GM19238 (cell line): ENCODE measurements at regions not wholly inside any gene's neighbourhood (a gene's known extent, or its start where the extent isn't known, plus 50 kb on each side); places are given as distances from the start of the nearest gene placed in this dataset.

ENCODE experiments used
- DNase-seq: peaks from one replicate; pipeline ENCODE4 v3.0.0; 2011; ENCODE audit warnings: low spot score; ENCODE audit not compliant: insufficient read length

DNA sequence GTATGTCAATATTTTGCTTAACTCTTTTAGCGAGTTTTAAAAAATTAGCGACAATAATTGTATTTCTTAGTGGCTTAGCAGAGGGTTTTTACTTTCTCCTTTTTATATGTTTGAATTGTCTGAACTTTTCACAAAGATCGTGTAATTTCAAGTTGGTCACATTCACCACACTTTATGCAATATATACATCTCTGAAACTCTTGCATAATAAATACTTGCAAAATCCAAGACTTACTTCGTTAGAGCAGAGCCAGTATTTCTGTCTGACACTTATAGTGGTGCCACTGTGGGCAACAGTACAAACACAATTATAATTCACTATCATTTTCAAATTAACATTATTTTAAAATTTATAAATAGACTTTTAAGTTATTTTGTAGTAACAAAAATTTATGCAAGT, 62.0 kb downstream of the SUCNR1 start:
- no peak for DNase-seq

- no peak for DNase-seq
Measured at GRCh38 chr3:151940481-151940880, 67.0 kb downstream of the SUCNR1 start.

DNA sequence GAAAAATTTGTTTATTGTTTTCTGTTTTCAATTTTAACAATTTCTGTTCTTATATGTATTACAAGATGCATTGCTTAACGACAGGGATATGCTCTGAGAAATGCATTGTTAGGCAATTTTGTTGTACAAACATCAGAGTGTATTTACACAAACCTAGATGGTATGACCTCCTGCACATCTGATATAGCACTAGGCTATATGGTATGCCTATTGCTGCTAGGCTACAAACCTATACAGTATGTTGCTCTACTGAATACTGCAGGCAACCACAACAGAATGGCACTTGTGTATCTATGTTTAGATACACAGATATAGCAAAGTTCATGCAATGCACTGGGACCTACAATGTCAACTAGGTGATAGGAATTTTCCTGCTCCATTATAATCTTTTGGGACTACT, 70.1 kb downstream of the SUCNR1 start:
- DNase-seq, result no peak

DNA sequence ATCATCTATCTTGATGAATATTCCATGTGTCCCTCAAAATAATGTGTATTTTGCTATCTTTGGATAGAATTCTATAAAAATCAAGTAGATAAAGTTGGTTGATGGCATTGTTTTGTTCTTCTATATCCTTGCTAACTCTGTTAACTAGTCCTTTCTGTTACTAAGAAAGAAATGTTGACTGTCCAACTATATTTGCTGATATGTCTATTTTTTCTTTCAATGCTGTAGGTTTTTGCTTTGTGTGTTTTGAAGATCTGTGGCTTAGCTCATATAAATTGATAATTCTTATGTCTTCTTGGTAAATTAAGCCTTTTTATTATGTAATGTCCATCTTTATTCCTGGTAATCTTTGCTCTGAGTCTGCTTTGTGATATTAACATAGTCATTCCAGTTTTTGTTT, 70.9 kb downstream of the SUCNR1 start:
- DNase-seq, result no peak

GRCh38 chr3:151946606-151947005, 73.2 kb downstream of the SUCNR1 start:
- no peak for DNase-seq

DNA sequence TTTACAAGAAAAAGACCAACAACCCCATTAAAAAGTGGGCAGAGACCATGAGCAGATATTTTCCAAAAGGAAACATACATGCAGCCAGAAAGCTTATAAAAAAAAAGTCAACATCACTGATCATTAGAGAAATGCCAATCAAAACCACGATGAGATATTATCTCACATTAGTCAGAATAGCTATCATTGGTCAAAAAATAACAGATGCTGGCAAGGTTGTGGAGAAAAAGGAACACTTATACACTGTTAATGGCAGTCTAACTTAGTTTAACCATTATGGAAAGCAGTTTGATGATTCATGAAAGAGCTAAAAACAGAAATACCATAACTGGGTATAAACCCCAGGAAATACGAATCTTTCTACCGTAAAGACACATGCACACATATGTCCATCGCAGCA, 76.3 kb downstream of the SUCNR1 start:
- no peak for DNase-seq

- no peak for DNase-seq
Measured at GRCh38 chr3:151955356-151955755, 81.9 kb downstream of the SUCNR1 start.

DNA sequence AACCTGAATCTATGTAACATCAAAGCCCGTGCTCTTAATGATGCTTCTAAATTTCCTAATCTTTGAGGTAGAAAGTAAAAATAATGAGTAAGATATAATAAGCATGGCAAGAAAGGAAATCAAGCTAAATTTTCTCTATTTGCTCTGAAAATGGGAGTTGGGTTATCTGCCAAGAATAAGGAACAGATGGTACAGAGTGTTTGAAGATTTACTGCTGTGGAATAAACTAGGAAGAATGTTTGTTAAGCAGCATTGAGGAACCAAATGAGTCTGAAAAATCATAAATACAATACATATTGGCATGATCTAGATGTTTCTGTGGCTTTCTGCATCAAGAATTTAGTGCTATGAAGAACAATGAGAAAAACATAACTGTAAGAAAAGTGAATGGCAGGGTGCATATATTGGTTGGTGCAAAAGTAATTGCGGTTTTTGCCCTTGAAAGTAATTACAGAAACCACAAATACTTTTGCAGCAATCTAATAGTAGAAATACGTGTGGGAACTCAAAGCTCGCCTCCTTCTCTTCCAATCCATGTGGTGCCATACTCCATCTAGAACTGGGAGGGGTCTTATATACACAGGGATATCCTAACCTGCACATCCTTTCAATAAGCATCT, 87.6 kb downstream of the SUCNR1 start:
- DNase-seq, result no peak

- no peak for DNase-seq
Measured at GRCh38 chr3:151962352-151962751, 88.9 kb downstream of the SUCNR1 start.

- no peak for DNase-seq
Measured at GRCh38 chr3:151962912-151963311, 89.5 kb downstream of the SUCNR1 start.

DNA sequence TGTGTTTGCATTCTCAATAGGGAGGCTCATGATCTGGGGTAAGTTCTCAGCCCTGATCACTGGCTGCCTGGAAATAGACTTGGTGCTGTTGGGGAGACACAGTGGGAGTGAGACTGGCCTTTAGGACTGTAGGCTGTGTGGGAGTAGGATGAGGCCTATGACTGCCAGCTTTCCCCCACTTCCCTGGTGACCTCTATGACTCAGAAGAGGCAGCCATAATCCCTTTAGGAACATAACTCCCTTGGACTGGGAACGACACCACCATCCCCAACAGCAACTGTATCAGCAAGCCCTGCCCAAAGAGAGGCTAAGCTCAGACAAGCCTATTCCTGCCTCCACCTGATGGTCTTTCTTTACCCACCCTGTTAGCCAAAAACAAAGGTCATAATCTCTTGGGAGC, 91.3 kb downstream of the SUCNR1 start:
- no peak for DNase-seq

DNA sequence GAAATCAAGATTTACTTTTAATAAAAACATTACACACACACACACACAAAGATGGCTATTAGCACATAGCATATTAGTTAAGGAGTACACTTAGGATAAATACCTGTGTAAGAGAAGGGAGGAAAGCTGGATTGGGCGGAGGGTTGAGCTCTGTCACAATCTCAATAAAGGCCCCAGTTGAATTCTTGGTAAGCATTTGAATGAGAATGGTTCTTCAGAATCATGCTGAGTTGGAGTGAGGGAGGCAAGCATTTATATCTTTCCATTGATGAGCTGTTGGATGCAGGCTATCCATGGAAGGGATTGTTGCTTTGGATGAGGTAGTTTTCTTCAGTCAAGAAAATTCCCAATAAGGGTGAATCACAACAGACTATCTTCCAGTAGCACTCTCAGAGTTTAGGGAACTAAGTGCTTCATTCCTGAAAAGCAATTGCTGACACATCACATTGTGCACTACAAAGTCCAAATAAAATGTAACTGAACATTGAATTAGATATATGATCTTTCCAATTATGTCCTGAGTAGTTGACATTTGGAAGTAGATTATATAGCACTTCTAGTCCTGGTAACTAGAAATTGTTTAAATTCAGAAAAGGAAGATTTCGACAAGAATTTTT, 95.7 kb downstream of the SUCNR1 start:
- DNase-seq, result no peak

- no peak for DNase-seq
Measured at GRCh38 chr3:151971814-151972579, 98.6 kb downstream of the SUCNR1 start.

DNA sequence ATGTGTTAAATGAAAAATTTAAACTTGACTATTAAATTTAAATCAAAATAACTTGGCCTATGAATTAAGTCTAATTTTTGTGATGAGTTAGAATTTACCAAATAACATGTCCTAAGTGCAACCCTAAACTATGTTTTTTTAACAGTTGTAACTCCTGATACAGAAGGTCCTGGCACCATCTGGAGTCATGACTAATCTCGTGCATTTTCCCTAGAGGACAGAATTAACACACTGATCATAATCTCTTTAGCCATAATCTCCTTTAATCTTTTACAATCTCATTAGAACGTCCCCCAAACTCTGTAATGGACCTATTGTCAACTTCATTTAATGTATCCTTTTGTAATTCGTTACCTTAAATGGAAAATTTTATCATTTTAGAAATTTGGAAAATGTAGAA, 100.6 kb downstream of the SUCNR1 start:
- no peak for DNase-seq

GRCh38 chr3:151976211-151977050, 103.0 kb downstream of the SUCNR1 start:
- DNase-seq, result no peak

GRCh38 chr3:151979906-151980305, 106.5 kb downstream of the SUCNR1 start:
- no peak for DNase-seq

GRCh38 chr3:151983538-151983937, 110.1 kb downstream of the SUCNR1 start:
- no peak for DNase-seq

DNA sequence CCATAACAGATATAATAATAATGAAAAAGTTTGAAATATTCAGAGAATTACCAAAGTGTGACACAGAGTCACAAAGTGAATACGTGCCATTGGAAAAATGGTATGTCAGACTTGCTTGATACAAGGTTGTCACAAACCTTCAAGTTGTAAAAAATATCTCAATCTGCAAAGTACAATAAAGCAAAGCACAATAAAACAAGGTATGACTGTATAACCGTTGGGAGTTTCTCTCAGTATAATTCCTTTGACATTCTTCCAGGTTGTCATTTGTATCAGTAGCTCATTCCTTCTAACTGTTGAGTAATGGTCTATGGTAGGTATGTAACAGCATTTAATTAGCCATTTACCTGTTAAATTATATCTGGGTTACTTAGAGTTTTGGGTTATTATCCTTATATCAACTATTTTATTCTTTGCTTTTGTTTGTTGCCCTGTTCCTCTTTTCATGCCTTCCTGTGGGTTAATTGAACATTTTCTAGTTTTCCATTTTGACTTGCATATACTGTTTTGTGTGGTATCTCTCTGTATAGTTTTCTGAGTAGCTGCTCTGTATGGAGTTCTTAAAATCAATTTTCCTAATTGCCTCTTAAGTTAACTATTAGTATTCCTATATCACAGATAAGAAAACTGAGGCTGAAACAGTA, 112.5 kb downstream of the SUCNR1 start:
- no peak for DNase-seq

DNA sequence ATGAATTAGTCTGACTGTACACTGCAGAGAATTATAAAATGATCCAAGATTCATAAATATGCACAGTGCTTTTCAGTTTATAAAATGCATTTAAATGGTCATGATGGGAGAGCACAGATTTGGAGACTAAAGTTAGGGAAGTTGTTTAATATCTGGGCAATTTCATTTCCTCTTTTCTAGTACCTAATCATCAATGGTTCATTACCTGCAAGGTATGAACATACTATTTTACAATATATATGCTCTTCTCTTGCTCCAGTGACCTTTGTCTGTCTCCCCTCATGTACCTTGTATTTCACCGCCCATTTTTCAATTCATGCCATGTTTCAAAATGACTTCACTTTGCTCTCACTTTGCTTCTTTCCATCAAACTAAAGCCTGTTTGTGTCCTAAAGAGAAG, 114.5 kb downstream of the SUCNR1 start:
- no peak for DNase-seq

DNA sequence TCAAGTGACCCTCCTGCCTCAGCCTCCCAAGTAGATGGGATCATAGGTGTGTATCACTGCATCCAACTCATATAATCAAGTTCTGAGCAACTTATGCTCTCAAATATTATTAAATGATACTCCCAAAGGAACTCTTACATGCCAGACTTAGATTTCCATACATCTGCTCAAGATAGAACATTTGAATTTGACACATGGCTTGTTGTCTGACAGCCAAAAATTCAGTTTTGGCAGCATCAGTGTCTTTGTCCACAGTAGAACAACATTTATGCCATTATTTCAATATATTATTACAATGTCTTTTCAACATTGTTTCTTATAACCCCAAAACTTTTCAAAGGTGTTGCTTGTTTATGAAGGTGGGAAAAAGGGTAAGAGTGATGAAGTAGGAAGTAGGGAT, 116.2 kb downstream of the SUCNR1 start:
- no peak for DNase-seq

- DNase-seq, result no peak
Measured at GRCh38 chr3:151990696-151991376, 117.4 kb downstream of the SUCNR1 start.
